Renal cortical epithelial cell (primary cell): ENCODE measurements at regions not wholly inside any gene's neighbourhood (a gene's known extent, or its start where the extent isn't known, plus 50 kb on each side); places are given as distances from the start of the nearest gene placed in this dataset.
A peak's percentile ranks its signal among the peaks of the same experiment; 100 is the strongest.

ENCODE experiments used
- DNase-seq: peaks from one replicate; pipeline ENCODE4 v3.0.0-alpha.2; 2011; ENCODE audit warnings: low read depth

DNA sequence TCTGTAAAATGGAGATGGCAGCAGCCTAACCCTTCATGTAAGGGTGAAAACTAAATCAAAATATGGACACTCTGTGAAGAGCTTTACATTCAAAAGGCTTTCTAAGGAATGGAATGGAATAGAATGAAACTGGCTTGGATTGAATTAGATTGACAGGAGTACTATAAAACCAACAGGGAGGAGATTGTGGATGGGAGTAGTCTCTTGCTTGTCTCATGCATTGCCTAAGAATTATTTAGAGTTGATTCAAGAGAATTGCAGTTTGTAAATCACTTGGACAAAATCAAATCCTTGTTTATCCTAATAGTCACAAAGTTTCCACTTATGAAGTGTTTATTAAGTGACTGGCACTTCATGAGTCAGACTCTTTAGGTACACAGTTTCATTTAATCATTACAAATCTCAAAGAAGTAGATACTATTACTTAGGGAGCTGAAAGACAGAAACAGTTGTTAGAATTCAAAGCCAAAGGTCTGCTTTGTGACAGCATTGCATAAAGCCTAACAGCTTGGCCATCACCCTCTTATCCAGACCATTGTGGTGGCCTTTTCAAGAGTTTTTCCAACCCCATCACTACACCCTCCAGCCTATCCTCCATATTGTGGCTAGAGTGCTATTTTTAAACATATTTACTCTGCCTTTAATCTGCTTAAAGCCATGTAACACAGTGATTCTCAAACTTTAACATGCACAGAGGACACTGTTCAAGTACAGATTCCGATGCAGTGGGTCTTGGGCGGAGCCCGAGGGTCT lies 91.9 kb upstream of the GHITM start:
- DNase-seq, result peak; percentile 22

DNA sequence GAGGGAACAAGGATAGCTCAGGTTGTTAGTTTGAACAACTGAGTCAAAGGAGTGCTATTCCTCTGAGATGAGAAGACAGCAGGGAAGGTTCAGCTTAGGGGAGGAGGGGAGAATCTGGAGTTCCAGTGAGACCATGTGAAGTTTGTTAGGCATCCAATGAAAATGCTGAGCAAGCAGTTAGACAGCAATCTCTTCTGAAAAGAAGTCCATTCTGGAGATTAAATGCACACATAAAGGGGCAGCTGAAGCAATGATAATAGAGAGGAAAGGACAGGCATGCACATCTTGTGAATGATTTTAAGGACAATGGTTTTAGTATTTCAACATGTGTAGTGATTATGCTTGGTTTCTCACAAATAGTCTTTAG lies 89.7 kb upstream of the GHITM start:
- no peak for DNase-seq

DNA sequence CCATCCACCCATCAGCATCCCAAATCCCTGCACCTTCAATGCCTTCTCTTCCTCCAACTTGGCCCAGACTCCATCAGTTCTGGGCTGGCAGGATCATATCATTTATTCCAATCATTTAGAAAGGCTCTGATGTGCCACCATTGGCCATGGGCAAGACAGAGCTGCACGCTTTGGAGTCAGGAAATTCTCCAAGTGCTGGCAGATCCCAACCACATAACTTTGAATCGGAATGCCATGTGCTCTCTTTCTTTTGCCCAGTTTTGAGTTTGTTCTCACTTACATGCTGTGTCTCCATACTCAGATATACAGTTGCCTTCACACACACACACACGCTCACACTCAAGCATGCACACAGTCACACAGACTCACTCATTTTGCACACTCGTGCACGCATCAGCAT lies 85.7 kb upstream of the GHITM start:
- no peak for DNase-seq

DNA sequence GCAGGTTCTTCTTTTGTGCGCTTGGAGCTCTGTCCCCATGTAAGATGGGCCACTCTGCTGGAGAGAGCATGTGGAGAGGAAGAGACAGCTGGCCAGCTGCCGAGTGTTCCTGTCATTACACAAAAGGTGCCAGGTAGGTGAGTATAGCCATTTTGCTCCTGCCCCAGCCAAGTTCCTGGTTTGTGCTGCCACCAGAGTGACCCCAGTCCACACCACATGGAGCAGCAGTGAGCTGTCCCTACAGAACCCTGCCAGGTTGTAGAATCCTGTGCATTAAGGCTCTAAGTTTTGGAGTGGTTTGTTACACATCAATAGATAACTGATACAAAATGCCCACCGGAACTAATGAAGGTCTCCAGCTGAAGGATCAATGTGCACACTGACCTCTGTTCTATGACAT lies 84.6 kb upstream of the GHITM start:
- DNase-seq, result no peak

DNA sequence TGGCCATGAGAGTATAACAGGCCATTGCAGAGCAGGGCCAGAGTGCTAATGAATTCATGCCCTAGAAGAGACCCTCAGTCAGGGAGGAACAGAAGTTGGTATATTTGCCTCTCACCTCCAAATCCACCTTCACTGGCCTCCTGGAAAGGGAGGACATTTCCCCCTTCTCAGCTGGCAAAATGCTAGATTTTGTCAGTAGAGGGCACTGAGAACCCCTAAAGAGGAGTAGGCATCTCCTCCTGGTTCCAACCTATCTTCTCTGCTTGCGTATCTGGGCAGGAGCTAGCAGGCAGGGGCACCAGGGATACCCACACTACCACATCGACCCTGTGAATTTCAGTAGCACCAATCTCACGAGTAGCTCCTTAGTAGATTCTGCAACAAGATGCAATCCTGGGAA lies 79.8 kb upstream of the GHITM start:
- DNase-seq, result no peak

DNA sequence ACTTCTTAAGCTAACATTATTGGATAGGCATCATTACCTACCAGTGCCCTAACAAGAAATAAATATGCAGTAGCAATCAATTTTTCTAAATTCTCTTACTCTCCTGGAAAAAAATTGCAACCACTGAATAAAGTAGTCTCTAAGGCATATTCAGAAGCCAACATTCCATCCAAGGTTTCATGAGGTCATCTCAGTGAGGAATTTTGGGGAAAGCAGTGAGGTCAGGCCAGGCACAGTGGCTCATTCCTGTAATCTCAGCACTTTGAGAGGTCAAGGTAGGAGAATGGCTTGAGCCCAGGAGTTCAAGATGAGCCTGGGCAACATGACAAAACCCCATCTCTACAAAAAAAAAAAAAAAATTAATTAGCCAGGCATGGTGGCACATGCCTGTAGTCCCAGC lies 75.9 kb upstream of the GHITM start:
- no peak for DNase-seq

DNA sequence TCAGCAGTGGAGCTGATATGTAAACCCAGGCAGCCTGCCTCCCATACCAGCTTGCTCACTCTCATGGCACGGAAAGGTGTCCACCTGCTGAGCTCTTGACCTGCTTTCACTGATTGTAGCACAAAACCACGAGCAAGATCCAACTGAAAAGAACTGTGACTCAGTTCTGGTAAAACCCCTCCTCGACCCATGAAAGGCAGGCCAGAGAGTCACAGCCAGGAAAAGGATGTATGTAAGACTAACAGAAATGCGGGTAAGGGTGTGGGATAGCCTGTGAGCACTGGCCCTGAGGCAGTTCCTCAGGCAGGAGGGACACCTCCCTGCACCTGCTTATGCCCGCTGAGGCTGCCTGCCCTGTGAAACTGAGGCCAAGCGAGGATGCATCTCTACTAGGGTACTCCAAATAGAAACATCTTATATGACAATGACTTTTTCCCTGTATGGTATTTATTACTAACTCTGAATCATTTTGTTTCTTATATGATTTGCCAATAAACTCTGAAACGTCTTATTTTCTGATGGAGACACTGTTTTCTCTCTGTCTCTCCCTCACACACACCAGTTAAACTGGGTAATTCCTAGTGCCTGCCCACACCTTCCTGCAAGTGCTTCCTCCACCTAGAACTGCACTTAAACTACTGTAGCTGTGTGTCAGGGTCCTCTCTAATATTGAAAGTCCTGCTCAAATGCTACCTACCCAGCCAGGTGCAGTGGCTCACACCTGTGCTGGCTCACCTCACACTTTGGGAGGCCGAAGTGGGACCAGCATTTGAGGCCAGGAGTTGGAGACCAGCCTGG lies 73.3 kb upstream of the GHITM start:
- no peak for DNase-seq

DNA sequence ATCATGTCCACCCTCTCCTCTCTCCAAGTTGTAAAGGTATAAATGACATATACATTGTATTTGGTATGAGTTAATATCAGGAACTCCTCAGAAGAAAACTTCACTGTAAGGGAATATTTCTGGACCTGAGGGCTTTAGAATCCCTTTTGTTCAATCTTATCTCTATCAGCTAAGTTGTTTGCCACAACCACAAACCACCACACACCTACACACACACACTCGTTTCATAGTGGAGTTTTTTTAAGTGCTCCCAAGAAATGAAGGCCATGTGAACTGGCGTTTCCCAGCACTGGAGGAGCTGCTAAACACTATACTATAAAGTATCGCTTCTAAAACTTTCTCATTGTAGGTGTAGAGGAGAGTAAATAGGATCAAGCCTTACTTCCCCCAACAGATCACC lies 64.8 kb upstream of the GHITM start:
- DNase-seq, result no peak

DNA sequence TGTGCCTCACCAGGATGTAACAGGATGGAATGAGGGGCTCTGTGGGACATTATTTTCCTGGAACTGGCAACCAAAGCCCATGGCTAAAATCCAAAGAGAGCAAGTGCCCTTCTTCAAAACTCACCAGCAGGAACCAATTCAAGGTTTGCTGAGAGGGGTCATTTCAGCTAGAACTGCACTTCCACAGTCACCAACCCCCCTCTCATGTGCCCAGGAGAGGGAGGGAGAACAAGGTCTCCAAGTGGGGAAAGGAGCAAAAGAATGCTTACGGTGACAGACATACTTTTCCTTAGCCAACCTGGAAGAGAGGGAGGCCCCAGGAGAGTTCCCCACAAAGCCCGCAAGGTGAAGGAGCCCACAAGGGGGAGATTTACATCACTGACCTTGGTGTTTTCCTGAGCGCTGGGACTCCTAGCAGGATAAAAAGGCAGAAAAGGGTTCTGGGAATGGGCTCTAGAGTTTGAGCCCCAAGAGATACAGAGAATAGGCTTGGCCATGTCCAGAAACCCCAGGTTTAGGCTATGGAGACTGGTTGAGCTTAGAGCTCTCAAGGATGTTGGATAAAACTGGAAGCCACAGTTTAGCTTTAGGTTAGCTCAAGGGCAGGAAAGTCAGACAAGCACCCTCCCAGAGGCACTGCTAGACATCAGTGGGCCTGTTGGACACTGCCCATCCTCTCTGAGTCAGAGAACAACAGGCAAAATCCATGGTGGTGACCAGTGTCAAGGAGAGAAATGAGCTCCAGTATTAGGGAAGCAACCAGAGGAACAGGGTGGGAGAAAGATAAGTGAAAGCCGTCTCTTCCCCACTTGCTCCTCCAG lies 63.9 kb upstream of the GHITM start:
- no peak for DNase-seq

DNA sequence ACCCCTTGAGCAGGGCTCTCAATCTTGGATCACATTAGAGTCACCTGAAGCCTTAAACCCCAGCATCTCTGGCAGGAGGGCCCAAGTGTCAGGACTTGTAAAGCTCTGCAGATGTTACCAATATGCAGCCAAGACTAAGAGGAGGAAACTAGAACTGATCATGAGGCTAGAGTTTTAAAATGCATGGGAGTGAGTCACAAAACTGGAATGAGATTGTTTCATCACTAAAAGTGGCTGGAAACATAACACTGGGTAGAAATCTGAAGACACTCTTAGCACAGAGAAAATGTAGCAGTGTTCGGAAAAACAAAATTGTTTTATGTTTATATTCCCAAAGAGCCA lies 63.3 kb upstream of the GHITM start:
- DNase-seq, result peak; percentile 74

DNA sequence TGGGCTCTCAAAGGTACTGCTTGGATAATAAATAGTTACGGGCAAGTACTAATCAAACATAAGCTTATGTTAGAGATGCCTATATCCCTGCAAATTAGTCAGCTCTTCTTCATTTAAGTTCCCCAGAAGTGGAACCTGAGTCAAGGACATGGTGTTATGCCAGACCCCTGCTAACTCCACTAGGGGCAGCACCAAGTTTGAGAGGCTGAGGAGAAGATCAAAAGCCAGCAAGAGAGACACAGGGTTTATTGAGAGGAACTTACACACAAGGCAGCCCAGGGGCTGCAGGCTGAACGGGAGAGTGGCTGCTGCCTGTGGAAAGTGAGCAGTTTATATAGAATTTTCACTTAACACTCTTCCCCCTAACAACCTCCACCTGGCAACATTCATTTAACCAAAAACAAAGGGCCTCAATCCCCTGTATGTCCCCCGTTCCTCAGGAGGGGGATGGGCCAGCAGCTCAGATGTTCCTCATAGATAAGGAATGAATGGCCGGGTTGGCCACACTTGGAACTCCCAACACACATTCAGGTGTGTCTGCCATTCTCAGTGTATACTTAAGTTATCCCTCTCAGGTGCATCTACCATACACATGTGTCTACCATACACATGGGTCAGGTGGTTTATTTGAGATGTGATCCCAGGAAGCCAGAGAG lies 62.6 kb upstream of the GHITM start:
- peak; percentile 18 for DNase-seq

DNA sequence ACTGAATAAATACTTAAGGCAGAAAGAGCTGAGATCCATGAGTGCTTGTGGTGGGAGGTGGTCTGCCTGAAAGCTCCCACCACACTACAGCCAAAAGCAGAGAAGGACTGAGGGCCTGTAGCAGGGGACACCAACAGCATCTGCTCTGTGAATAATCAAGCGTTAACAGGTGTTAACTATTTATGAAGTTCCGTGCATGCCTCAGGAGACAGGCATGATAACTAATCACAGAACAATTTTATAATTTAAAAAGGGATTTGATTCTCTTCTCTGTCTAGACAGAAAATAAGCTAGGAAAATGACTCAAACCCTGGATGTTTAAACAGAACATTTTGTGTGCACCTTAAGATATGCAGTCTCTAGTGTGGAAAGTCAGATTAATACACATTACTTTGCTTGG lies 61.5 kb upstream of the GHITM start:
- DNase-seq, result no peak

DNA sequence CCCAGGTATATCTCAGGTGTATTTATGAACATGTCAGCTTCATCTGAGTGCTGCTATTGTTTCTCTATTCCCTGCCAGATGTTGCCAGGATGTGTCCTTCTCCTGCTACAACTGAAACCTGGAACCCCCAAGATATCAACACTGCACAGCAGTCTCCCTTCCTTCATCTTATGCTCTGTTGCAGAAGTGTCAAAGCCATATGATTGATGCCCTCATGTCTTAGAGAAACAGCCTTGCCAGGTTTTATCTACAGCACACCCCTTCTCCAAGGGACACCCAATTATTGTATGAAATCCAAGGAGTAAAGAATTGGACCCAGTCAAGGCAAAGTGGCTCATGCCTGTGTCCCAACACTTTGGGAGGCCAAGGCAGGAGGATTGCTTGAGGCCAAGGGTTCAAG lies 60.5 kb upstream of the GHITM start:
- no peak for DNase-seq

DNA sequence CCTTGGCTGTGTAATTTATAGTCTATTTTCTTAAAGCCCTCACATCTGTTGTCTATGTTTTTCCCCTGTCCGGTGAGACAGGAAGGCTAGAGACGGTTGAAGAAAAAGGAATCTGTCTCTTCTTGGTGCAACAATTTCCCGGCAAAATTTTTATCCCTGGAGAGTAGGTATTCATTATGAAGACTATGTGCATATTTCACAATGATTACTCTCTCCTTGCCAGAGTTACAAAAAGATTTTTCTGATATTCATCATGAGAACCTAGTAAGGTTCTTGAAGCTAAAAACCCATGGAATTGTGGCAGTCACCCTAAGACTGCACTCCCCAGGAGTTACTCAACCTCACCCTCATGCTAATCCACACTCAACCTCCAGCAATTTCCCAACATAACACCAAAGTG lies 55.0 kb upstream of the GHITM start:
- DNase-seq, result no peak

DNA sequence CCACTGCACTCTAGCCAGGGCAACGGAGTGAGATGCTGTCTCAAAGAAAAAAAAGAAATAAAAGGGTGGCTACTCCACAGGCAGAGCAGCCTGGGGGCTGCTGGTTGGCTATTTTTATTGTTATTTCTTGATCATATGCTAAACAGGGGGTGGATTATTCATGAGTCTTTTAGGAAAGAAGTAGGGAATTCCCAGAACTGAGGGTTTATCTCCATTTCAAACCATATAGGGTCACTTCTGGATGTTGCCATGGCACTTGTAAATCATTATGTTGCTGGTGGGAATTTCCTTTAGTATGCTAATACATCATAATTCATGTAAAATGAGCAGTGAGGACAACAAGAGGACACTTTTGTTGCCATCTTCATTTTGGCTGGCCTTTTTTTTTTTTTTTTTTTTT lies 52.1 kb upstream of the GHITM start:
- no peak for DNase-seq

DNA sequence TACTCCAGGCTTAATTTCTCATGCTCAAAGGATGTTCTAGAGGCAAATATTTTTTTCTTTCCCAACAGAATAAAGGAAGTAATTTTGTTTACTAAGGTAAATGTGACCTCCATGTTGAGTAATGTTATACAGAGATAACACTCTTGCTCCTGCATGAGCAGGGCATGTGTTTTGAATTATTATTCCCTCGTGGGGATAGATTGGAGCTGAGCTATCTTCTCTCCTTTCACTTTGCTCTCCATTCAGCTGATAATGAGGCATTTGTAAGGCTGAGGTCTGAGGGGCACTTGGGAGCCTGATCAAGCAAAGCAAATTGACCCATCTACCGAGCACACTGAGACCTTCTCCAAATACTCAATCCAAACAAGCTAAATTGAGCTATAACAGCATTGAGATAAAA lies 50.7 kb upstream of the GHITM start:
- DNase-seq, result no peak

DNA sequence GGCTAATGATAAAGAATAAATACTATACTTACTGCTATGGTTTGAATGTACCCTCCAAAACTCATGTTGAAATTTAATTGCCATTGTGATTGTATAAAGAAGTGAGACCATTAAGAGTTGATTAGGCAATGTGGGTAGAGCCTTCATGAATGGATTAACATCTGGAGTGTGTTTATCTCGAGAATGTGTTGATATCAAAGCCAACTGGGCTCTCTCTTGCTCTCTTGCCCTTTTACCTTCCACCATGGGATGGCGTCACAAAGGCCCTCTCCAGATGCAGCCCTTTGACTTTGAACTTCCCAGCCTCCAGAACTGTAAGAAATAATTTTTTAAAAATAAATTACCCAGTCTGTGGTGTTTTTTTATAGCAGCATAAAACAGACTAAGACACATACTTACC lies 50.1 kb upstream of the GHITM start:
- DNase-seq, result no peak
